OCI-LY7 (cell line): ENCODE measurements at regions not wholly inside any gene's neighbourhood (a gene's known extent, or its start where the extent isn't known, plus 50 kb on each side); places are given as distances from the start of the nearest gene placed in this dataset.

ENCODE experiments used
- BruUV-seq: library from RNA; stranded (reverse); fragments of 400-500 nt; replicated peaks from 2 replicates; lab custom pipeline; 2021; lab: Mats Ljungman, UMichigan
- CTCF ChIA-PET: fragments of 300-600 bp; sonication (Branson Sonifier 250); formaldehyde crosslinking; loops from one replicate; lab custom pipeline; 2022; ENCODE audit warnings: antibody characterized with exemption; ENCODE audit not compliant: unreplicated experiment; lab: Charles Lee
- POLR2A ChIA-PET: fragments of 300-600 bp; sonication (Branson Sonifier 250); formaldehyde crosslinking; loops from one replicate; lab custom pipeline; 2022; ENCODE audit warnings: antibody characterized with exemption; lab: Charles Lee
- DNase-seq: peaks from one replicate; pipeline ENCODE4 v3.0.0-alpha.2; 2015; ENCODE audit warnings: low spot score
- H2AFZ ChIP-seq: fragments of 200-600 bp; sonication (generic), shearing (Covaris generic); 2 replicates; pipeline ENCODE4 v1.6.1; 2014; ENCODE audit warnings: mild to moderate bottlenecking, antibody characterized with exemption, low read length, moderate library complexity
- H3K27ac ChIP-seq: fragments of 200-600 bp; sonication (generic); 2 replicates; pipeline ENCODE4 v1.5.1; 2014; ENCODE audit warnings: mixed run types, low read depth, mild to moderate bottlenecking, moderate library complexity, low read length, inconsistent platforms; ENCODE audit not compliant: poor library complexity, severe bottlenecking
- H3K36me3 ChIP-seq: fragments of 200-600 bp; sonication (generic); 2 replicates; pipeline ENCODE4 v1.6.1; 2014; ENCODE audit warnings: mild to moderate bottlenecking, antibody characterized with exemption, low read length, moderate library complexity, mixed read lengths; ENCODE audit not compliant: insufficient read depth
- H3K4me1 ChIP-seq: fragments of 200-600 bp; sonication (generic); 2 replicates; pipeline ENCODE4 v1.5.1; 2014; ENCODE audit warnings: mild to moderate bottlenecking, low read length; ENCODE audit not compliant: insufficient read depth, poor library complexity, severe bottlenecking
- H3K4me2 ChIP-seq: fragments of 200-600 bp; sonication (generic); 2 replicates; pipeline ENCODE4 v1.6.1; 2014; ENCODE audit warnings: mild to moderate bottlenecking, low read length
- H3K4me3 ChIP-seq: fragments of 200-600 bp; sonication (generic); 2 replicates; pipeline ENCODE4 v1.5.1; 2014; ENCODE audit warnings: mild to moderate bottlenecking, low read depth, low read length; ENCODE audit not compliant: poor library complexity, severe bottlenecking
- H3K79me2 ChIP-seq: fragments of 200-600 bp; sonication (generic); 2 replicates; pipeline ENCODE4 v1.6.1; 2016; ENCODE audit warnings: low read depth, mild to moderate bottlenecking, low read length, moderate library complexity, mixed read lengths; ENCODE audit not compliant: insufficient read depth
- H3K9me2 ChIP-seq: fragments of 200-600 bp; sonication (generic); 2 replicates; pipeline ENCODE4 v1.6.1; 2016; ENCODE audit warnings: mild to moderate bottlenecking, low read length, mixed read lengths; ENCODE audit not compliant: insufficient read depth
- H3K9me3 ChIP-seq: fragments of 200-600 bp; sonication (generic); 2 replicates; pipeline ENCODE4 v1.6.1; 2014; ENCODE audit warnings: mild to moderate bottlenecking, mixed run types, low read length, mixed read lengths
- H4K20me1 ChIP-seq: fragments of 200-600 bp; sonication (generic); 2 replicates; pipeline ENCODE4 v1.6.1; 2014; ENCODE audit warnings: mild to moderate bottlenecking, antibody characterized with exemption, low read length, moderate library complexity, mixed read lengths; ENCODE audit not compliant: insufficient read depth
- EZH2phosphoT487 ChIP-seq: fragments of 200-600 bp; sonication (generic); IDR thresholded peaks from 2 replicates; pipeline ENCODE4 v1.6.1; 2018; ENCODE audit warnings: low read depth, borderline replicate concordance, mild to moderate bottlenecking, mixed run types, antibody characterized with exemption, low read length, moderate library complexity, mixed read lengths
- intact Hi-C: fragments of 100-400 bp; cut with micrococcal nuclease; formaldehyde crosslinking; loops from one replicate; pipeline ENCODE4 v1.10.0; 2022; ENCODE audit not compliant: unreplicated experiment
- TF ChIP-seq, protein P1 (sequence below): fragments of 200-600 bp; sonication (generic); conservative IDR thresholded peaks from 2 replicates; pipeline ENCODE4 v1.5.1; 2014; ENCODE audit warnings: mild to moderate bottlenecking, antibody characterized with exemption, low read length, moderate library complexity, mixed read lengths

DNA sequence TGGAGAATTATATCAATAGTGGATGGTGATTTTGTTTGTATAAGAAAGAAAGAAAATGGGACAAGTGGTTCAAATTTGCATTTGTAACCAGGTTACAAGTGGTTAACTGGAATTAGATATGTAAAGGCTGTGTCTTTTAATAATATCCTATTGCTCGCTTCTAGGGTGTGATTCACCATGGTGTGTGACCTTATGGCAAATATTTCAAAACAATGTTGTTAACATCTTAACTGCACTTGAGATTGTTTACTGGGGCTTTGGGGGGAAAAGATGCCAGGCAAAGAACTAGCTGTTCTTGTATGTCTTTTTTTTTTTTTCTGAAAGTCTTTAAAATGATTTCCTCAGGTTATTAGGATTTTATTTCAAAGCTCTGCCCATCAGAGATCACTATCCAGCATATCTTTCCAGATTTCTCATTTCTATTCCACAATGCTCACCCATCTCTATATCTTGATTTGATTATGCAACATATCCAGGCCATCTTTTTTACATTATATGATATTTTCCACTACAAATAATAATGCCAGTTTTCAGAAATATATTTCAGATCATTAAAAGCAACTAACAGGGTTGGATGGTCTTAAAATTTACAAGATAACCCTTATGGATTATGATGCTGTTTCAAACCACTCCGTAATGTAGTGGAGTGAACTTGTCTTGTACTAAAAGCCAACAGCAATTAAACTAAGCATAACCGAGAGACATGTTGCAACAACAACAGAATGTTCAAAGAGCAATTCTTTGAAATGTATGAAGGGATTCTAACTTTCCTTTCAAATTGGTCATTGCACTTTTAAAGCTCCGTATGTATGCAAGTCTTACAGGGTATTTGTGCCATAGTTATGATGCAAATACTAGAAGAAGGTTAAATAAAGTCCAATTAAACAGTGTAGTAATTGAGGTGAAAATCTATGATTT, 341.5 kb upstream of the ETAA1 start:
- BruUV-seq: no TSS peak
- no peaks in the 10 kb centered on the region for H3K9me3 ChIP-seq
- no peaks in the 10 kb centered on the region for H4K20me1 ChIP-seq
- H3K27ac ChIP-seq: no peak overlapping the region
- H3K9me2 ChIP-seq: no peaks in the 10 kb centered on the region
- intact Hi-C loops: no loop called here
- no peak overlapping the region for H3K4me3 ChIP-seq
- DNase-seq: no peak
- H3K79me2 ChIP-seq: no peaks in the 10 kb centered on the region
- H3K4me1 ChIP-seq: no peaks in the 10 kb centered on the region
- no peak overlapping the region for H3K4me2 ChIP-seq
- TF ChIP-seq, protein P1, sequence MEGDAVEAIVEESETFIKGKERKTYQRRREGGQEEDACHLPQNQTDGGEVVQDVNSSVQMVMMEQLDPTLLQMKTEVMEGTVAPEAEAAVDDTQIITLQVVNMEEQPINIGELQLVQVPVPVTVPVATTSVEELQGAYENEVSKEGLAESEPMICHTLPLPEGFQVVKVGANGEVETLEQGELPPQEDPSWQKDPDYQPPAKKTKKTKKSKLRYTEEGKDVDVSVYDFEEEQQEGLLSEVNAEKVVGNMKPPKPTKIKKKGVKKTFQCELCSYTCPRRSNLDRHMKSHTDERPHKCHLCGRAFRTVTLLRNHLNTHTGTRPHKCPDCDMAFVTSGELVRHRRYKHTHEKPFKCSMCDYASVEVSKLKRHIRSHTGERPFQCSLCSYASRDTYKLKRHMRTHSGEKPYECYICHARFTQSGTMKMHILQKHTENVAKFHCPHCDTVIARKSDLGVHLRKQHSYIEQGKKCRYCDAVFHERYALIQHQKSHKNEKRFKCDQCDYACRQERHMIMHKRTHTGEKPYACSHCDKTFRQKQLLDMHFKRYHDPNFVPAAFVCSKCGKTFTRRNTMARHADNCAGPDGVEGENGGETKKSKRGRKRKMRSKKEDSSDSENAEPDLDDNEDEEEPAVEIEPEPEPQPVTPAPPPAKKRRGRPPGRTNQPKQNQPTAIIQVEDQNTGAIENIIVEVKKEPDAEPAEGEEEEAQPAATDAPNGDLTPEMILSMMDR: no peak
- no peak for TF ChIP-seq EZH2phosphoT487
- POLR2A ChIA-PET: no interaction called here
- CTCF ChIA-PET: no interaction called here
- H3K36me3 ChIP-seq: no peaks in the 10 kb centered on the region
- no peak overlapping the region for H2AFZ ChIP-seq

DNA sequence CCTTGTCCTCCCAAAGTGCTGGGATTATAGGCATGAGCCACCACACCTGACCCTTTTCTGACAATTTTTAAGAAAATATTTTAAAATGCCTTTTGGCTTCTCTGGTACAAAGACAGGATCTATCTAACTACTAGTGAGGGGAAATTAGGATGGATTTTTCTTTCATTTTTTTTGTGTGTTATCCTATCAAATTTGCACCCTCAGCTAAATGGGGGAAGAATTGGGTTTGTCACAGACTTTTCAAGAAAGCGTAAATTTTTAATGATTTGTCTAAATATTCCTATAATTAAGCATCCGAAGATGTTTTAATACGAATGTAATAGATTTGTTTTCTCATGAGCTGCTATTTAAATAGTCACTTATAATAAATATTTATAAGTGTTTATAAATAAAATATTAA, 340.0 kb upstream of the ETAA1 start:
- Histone ChIP-seq H3K9me2 (no peaks in the 10 kb centered on the region), H3K4me3 (no peak overlapping the region), H2AFZ (no peak overlapping the region), H3K27ac (no peak overlapping the region), H3K9me3 (no peaks in the 10 kb centered on the region), H3K4me1 (no peaks in the 10 kb centered on the region), H3K79me2 (no peaks in the 10 kb centered on the region), H4K20me1 (no peaks in the 10 kb centered on the region), H3K4me2 (no peak overlapping the region), H3K36me3 (no peaks in the 10 kb centered on the region)
- ChIA-PET CTCF (no interaction called here), POLR2A (interaction anchor here (0.6 kb wide), 1 partner anchor 405 kb away, joined by 3 read pairs; no protein-coding TSS in a partner anchor)
- no peak for DNase-seq
- no peak for TF ChIP-seq EZH2phosphoT487
- TF ChIP-seq, protein P1: no peak
- intact Hi-C loops: no loop called here
- BruUV-seq: no TSS peak
